ENCODE measurements at regions not wholly inside any gene's neighbourhood (a gene's known extent, or its start where the extent isn't known, plus 50 kb on each side); places are given as distances from the start of the nearest gene placed in this dataset.

DNA sequence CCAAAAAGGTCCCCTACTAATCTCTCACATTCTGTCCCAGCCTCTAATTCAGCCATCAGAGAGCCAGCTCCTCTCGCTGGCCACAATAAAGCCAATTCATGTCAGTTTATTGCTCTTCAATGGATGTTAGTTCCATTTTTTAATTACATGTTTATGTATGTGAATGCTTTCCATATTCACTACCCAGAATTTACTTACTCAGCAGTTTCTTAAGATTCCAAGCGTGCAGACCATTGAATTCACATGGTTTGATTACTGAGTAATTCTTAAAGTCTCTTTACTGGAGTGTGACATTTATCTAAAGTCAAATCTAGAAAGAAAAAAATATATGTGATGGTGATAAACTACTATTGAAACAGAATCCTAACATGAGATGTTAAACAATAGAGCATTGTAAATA lies 102.2 kb downstream of the LLPH start:
- Histone ChIP-seq H3K4me3 (no peak overlapping the region), H3K27me3 (peaks cover 15% of the 10 kb centered on the region), H3K4me1 (no peaks in the 10 kb centered on the region), H3K27ac (no peak overlapping the region), H3K9me3 (no peaks in the 10 kb centered on the region), H3K36me3 (no peaks in the 10 kb centered on the region)
- in situ Hi-C loops (cut with MboI; ENCODE audit: low pct_ligation_motif_present in 1 of 4, low pct_unique_long_range_greater_than_20kb in 1 of 4, low sequenced_read_pairs in 3 of 4) (no loop called here), intact Hi-C loops (cut with DNase I; ENCODE audit: low total_unique reads) (no loop called here)
- WGBS, 2 donors (ENCODE audit: low coverage in 1 of 2): 55 to 92% methylated on average over 2 of the region's 2 CpGs
- TF ChIP-seq, protein P1, sequence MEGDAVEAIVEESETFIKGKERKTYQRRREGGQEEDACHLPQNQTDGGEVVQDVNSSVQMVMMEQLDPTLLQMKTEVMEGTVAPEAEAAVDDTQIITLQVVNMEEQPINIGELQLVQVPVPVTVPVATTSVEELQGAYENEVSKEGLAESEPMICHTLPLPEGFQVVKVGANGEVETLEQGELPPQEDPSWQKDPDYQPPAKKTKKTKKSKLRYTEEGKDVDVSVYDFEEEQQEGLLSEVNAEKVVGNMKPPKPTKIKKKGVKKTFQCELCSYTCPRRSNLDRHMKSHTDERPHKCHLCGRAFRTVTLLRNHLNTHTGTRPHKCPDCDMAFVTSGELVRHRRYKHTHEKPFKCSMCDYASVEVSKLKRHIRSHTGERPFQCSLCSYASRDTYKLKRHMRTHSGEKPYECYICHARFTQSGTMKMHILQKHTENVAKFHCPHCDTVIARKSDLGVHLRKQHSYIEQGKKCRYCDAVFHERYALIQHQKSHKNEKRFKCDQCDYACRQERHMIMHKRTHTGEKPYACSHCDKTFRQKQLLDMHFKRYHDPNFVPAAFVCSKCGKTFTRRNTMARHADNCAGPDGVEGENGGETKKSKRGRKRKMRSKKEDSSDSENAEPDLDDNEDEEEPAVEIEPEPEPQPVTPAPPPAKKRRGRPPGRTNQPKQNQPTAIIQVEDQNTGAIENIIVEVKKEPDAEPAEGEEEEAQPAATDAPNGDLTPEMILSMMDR (IDR thresholded peaks at IDR 0.05): no peak
- no peak for DNase-seq

GRCh38 chr12:66025477-66025876 lies 105.1 kb downstream of the LLPH start:
- Histone ChIP-seq H3K4me1 (no peaks in the 10 kb centered on the region), H3K4me3 (no peak overlapping the region), H3K27me3 (peaks cover 8% of the 10 kb centered on the region), H3K27ac (no peak overlapping the region), H3K36me3 (no peaks in the 10 kb centered on the region), H3K9me3 (no peaks in the 10 kb centered on the region)
- no peak for DNase-seq
- 69 to 83% methylated on average over 2 of the region's 2 CpGs for WGBS, 2 donors (ENCODE audit: low coverage in 1 of 2)
- TF ChIP-seq POLR2AphosphoS5 (IDR thresholded peaks at IDR 0.05) (no peak), EP300 (IDR thresholded peaks at IDR 0.05; ENCODE audit: low read depth) (no peak)
- in situ Hi-C loops (cut with MboI; ENCODE audit: low pct_ligation_motif_present in 1 of 4, low pct_unique_long_range_greater_than_20kb in 1 of 4, low sequenced_read_pairs in 3 of 4): no loop called here
- intact Hi-C loops (cut with DNase I; ENCODE audit: low total_unique reads): no loop called here

- 80 to 100% methylated on average over 1 of the region's 1 CpG for WGBS, 2 donors (ENCODE audit: low coverage in 1 of 2)
- in situ Hi-C loops (cut with MboI; ENCODE audit: low pct_ligation_motif_present in 1 of 4, low pct_unique_long_range_greater_than_20kb in 1 of 4, low sequenced_read_pairs in 3 of 4): no loop called here
- Histone ChIP-seq H3K4me1 (no peaks in the 10 kb centered on the region), H3K27ac (no peak overlapping the region), H3K27me3 (peaks cover 8% of the 10 kb centered on the region), H3K36me3 (no peaks in the 10 kb centered on the region), H3K9me3 (no peaks in the 10 kb centered on the region), H3K4me3 (no peak overlapping the region)
- TF ChIP-seq POLR2AphosphoS5 (IDR thresholded peaks at IDR 0.05): no peak
- no peak for TF ChIP-seq EP300 (IDR thresholded peaks at IDR 0.05; ENCODE audit: low read depth)
- no peak for TF ChIP-seq POLR2A (IDR thresholded peaks at IDR 0.05)
- TF ChIP-seq, protein P1 (IDR thresholded peaks at IDR 0.05): no peak
- DNase-seq: no peak
- intact Hi-C loops (cut with DNase I; ENCODE audit: low total_unique reads): no loop called here
Observed at GRCh38 chr12:66024949-66025348, 105.6 kb downstream of the LLPH start.

DNA sequence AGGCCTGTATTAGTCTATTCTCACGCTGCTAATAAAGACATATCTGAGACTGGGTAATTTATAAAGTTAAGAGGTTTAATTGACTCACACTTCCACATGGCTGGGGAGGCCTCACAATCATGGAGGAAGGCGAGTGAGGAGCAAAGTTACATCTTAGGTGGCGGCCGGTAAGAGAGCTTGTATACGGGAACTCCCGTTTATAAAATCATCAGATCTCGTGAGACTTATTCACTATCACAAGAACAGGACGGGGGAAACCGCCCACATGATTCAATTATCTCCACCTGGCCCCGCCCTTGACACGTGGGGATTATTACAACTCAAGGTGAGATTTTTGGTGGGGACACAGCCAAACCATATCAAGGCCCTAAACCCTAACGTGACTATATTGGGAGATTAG lies 110.1 kb downstream of the LLPH start:
- H3K36me3 ChIP-seq: no peaks in the 10 kb centered on the region
- in situ Hi-C loops (cut with MboI; ENCODE audit: low pct_ligation_motif_present in 1 of 4, low pct_unique_long_range_greater_than_20kb in 1 of 4, low sequenced_read_pairs in 3 of 4): no loop called here
- 76 to 83% methylated on average over 7 to 12 of the region's 12 CpGs for WGBS, 2 donors (ENCODE audit: low coverage in 1 of 2)

GRCh38 chr12:66017736-66018135 lies 112.8 kb downstream of the LLPH start:
- intact Hi-C loops (cut with DNase I; ENCODE audit: low total_unique reads): no loop called here
- no peaks in the 10 kb centered on the region for H3K36me3 ChIP-seq
- WGBS, 2 donors (ENCODE audit: low coverage in 1 of 2): 88 to 93% methylated on average over 2 of the region's 2 CpGs
- peaks cover 10% of the 10 kb centered on the region for H3K27me3 ChIP-seq
- TF ChIP-seq, protein P1 (IDR thresholded peaks at IDR 0.05): no peak
- TF ChIP-seq EP300 (IDR thresholded peaks at IDR 0.05; ENCODE audit: low read depth) (no peak), POLR2AphosphoS5 (IDR thresholded peaks at IDR 0.05) (no peak), POLR2A (IDR thresholded peaks at IDR 0.05) (no peak)
- in situ Hi-C loops (cut with MboI; ENCODE audit: low pct_ligation_motif_present in 1 of 4, low pct_unique_long_range_greater_than_20kb in 1 of 4, low sequenced_read_pairs in 3 of 4): no loop called here
- no peak for DNase-seq
- no peaks in the 10 kb centered on the region for H3K4me1 ChIP-seq
- no peak overlapping the region for H3K4me3 ChIP-seq
- H3K9me3 ChIP-seq: no peaks in the 10 kb centered on the region
- no peak overlapping the region for H3K27ac ChIP-seq

More for the DNA sequence above, 110.1 kb downstream of the LLPH start:
- no peak for DNase-seq
- H3K4me3 ChIP-seq: no peak overlapping the region
- no peaks in the 10 kb centered on the region for H3K4me1 ChIP-seq
- intact Hi-C loops (cut with DNase I; ENCODE audit: low total_unique reads): no loop called here
- H3K9me3 ChIP-seq: no peaks in the 10 kb centered on the region
- TF ChIP-seq, protein P1 (IDR thresholded peaks at IDR 0.05): no peak
- TF ChIP-seq EP300 (IDR thresholded peaks at IDR 0.05; ENCODE audit: low read depth): no peak
- TF ChIP-seq POLR2A (IDR thresholded peaks at IDR 0.05): no peak
- no peak for TF ChIP-seq POLR2AphosphoS5 (IDR thresholded peaks at IDR 0.05)
- H3K27ac ChIP-seq: no peak overlapping the region
- peaks cover 10% of the 10 kb centered on the region for H3K27me3 ChIP-seq

Data from transverse colon (tissue), 4 donors.